HL-60 (cell line): ENCODE measurements at regions not wholly inside any gene's neighbourhood (a gene's known extent, or its start where the extent isn't known, plus 50 kb on each side); places are given as distances from the start of the nearest gene placed in this dataset.
"Not testable (repeated sequence)": the region's sequence is repeated elsewhere in the genome, so short reads cannot be mapped to it uniquely, and the experiment has no call there.

Experiments used
- DNase-seq, 2 experiments: peaks; one replicate each; pipeline ENCODE4 v3.0.0-alpha.2; 2010 to 2020; ENCODE audit warnings: low read depth in 1 of 2, low spot score in 1 of 2
- H3K27ac ChIP-seq: fragments of 250-450 bp; sonication (Bioruptor Pico); replicated peaks from 2 replicates; pipeline ENCODE4 v1.5.1; 2020; ENCODE audit warnings: mild to moderate bottlenecking, moderate library complexity
- H3K27me3 ChIP-seq: fragments of 250-450 bp; sonication (Bioruptor Pico); 2 replicates; pipeline ENCODE4 v1.5.1; 2021; ENCODE audit warnings: mild to moderate bottlenecking, moderate library complexity; ENCODE audit not compliant: insufficient read depth, poor library complexity, severe bottlenecking
- H3K4me3 ChIP-seq: replicated peaks from 2 replicates; pipeline ENCODE4 v1.5.1; 2011; ENCODE audit warnings: mild to moderate bottlenecking, control low read depth, low read length; ENCODE audit not compliant: insufficient read depth
- GABPA ChIP-seq: IDR thresholded peaks from 2 replicates; pipeline ENCODE4 v1.6.1; 2012; ENCODE audit warnings: low read depth
- POLR2AphosphoS5 ChIP-seq: IDR thresholded peaks from 2 replicates; pipeline ENCODE4 v1.6.1; 2012; ENCODE audit warnings: low read depth
- REST ChIP-seq: IDR thresholded peaks from 2 replicates; pipeline ENCODE4 v1.6.1; 2012; ENCODE audit warnings: low read depth; ENCODE audit not compliant: insufficient replicate concordance
- SPI1 ChIP-seq: IDR thresholded peaks from 2 replicates; pipeline ENCODE4 v1.6.1; 2012; ENCODE audit warnings: low read depth, mild to moderate bottlenecking, borderline replicate concordance
- TF ChIP-seq, protein P1 (sequence below): IDR thresholded peaks from one replicate; pipeline ENCODE4 v1.5.1; 2011; ENCODE audit warnings: low read length, control low read depth, inconsistent platforms; ENCODE audit not compliant: insufficient read depth

DNA sequence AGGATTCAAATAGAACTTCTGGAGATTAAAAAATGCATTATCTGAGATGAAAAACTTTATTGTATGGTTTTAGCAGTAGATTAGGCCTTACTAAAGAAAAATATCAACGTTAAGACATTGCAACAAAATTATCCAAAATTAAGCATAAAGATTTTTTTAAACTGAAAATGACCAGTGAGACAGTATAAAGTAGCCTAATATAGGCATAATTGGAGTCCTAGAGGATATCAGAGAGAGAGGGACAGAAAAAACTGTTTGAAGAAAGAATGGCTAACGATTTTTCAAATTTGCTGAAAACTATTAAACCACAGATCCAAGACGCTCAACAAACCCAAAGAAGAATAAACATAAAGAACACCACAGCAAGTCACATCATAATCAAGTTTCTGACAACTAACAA, 149.5 kb upstream of the LMNTD1 start:
- no peaks in the 10 kb centered on the region for H3K27me3 ChIP-seq
- TF ChIP-seq GABPA (no peak), POLR2AphosphoS5 (no peak), REST (no peak), SPI1 (no peak)
- TF ChIP-seq, protein P1, sequence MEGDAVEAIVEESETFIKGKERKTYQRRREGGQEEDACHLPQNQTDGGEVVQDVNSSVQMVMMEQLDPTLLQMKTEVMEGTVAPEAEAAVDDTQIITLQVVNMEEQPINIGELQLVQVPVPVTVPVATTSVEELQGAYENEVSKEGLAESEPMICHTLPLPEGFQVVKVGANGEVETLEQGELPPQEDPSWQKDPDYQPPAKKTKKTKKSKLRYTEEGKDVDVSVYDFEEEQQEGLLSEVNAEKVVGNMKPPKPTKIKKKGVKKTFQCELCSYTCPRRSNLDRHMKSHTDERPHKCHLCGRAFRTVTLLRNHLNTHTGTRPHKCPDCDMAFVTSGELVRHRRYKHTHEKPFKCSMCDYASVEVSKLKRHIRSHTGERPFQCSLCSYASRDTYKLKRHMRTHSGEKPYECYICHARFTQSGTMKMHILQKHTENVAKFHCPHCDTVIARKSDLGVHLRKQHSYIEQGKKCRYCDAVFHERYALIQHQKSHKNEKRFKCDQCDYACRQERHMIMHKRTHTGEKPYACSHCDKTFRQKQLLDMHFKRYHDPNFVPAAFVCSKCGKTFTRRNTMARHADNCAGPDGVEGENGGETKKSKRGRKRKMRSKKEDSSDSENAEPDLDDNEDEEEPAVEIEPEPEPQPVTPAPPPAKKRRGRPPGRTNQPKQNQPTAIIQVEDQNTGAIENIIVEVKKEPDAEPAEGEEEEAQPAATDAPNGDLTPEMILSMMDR = no peak
- no peak overlapping the region for H3K4me3 ChIP-seq
- no peak for DNase-seq
- H3K27ac ChIP-seq = no peak overlapping the region

- no peak for DNase-seq
- H3K4me3 ChIP-seq = no peak overlapping the region
- H3K27me3 ChIP-seq = no peaks in the 10 kb centered on the region
- TF ChIP-seq POLR2AphosphoS5 (no peak), GABPA (no peak), SPI1 (no peak), REST (no peak)
- TF ChIP-seq, protein P1 = no peak
- H3K27ac ChIP-seq = no peak overlapping the region
Measured at GRCh38 chr12:25705261-25705660, 152.2 kb upstream of the LMNTD1 start.

GRCh38 chr12:25706646-25707045, 153.6 kb upstream of the LMNTD1 start:
- not testable (repeated sequence) for DNase-seq, H3K27ac ChIP-seq, H3K4me3 ChIP-seq, H3K27me3 ChIP-seq

- Histone ChIP-seq H3K27ac (no peak overlapping the region), H3K27me3 (no peaks in the 10 kb centered on the region), H3K4me3 (no peak overlapping the region)
- no peak for DNase-seq
- TF ChIP-seq REST (no peak), GABPA (no peak), POLR2AphosphoS5 (no peak), SPI1 (no peak)
- TF ChIP-seq, protein P1 = no peak
Measured at GRCh38 chr12:25707056-25707455, 154.0 kb upstream of the LMNTD1 start.
